RWPE1 (cell line): ENCODE measurements at regions not wholly inside any gene's neighbourhood (a gene's known extent, or its start where the extent isn't known, plus 50 kb on each side); places are given as distances from the start of the nearest gene placed in this dataset.

Experiments
- CTCF ChIA-PET: fragments of 350-600 bp; sonication (Branson Sonifier 250); formaldehyde crosslinking; extraction: SDS; loops from one replicate; lab custom pipeline; 2021; lab: Yijun Ruan, JAX
- POLR2A ChIA-PET: fragments of 400-600 bp; formaldehyde crosslinking; extraction: SDS; loops from one replicate; lab custom pipeline; 2020; ENCODE audit warnings: antibody characterized with exemption; ENCODE audit not compliant: low non-redundant PET; lab: Yijun Ruan, JAX
- DNase-seq: peaks from one replicate; pipeline ENCODE4 v3.0.0; 2012; ENCODE audit warnings: low spot score
- H3K27ac ChIP-seq: fragments of 450-650 bp; 2 replicates; pipeline ENCODE4 v1.5.1; 2017
- TF ChIP-seq, protein P1 (sequence below): fragments of 450-650 bp; conservative IDR thresholded peaks from 2 replicates; pipeline ENCODE4 v1.5.1; 2017; ENCODE audit warnings: low read depth, mild to moderate bottlenecking

GRCh38 chr5:124079062-124079461 lies 567.1 kb downstream of the CSNK1G3 start:
- DNase-seq, result no peak
- TF ChIP-seq, protein P1, sequence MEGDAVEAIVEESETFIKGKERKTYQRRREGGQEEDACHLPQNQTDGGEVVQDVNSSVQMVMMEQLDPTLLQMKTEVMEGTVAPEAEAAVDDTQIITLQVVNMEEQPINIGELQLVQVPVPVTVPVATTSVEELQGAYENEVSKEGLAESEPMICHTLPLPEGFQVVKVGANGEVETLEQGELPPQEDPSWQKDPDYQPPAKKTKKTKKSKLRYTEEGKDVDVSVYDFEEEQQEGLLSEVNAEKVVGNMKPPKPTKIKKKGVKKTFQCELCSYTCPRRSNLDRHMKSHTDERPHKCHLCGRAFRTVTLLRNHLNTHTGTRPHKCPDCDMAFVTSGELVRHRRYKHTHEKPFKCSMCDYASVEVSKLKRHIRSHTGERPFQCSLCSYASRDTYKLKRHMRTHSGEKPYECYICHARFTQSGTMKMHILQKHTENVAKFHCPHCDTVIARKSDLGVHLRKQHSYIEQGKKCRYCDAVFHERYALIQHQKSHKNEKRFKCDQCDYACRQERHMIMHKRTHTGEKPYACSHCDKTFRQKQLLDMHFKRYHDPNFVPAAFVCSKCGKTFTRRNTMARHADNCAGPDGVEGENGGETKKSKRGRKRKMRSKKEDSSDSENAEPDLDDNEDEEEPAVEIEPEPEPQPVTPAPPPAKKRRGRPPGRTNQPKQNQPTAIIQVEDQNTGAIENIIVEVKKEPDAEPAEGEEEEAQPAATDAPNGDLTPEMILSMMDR, result no peak
- ChIA-PET POLR2A (no interaction called here), CTCF (interaction anchor here (0.7 kb wide), 1 partner anchor 43 kb away, joined by 4 read pairs; no protein-coding TSS in a partner anchor)
- H3K27ac ChIP-seq, result no peak overlapping the region

GRCh38 chr5:124074500-124074899 lies 562.5 kb downstream of the CSNK1G3 start:
- TF ChIP-seq, protein P1, result no peak
- DNase-seq, result no peak
- no peak overlapping the region for H3K27ac ChIP-seq
- CTCF ChIA-PET, result no interaction called here
- POLR2A ChIA-PET, result no interaction called here

DNA sequence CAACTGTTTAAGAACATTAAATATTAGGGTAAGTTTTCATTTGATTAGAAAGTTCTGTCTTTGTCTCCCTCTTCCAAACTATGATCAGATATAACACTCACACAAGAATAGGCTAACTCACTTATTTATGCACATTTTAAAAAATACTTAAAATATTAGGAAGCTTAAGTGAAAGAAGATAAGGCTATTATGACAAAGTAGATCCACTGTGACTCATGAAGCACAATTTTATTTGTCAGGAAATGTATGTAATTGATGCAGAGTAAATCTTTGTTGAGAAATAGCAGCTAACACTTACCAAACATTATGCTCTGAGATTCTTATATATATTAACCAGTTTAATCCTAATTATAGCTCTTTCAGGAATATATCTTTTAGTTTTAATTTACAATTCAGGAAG lies 560.6 kb downstream of the CSNK1G3 start:
- CTCF ChIA-PET, result interaction anchor here (0.7 kb wide), 1 partner anchor 1883 kb away, joined by 4 read pairs; no protein-coding TSS in a partner anchor
- TF ChIP-seq, protein P1, result no peak
- DNase-seq, result no peak
- no peak overlapping the region for H3K27ac ChIP-seq
- POLR2A ChIA-PET, result no interaction called here

- POLR2A ChIA-PET, result no interaction called here
- no peak for DNase-seq
- CTCF ChIA-PET, result interaction anchor here (0.7 kb wide), 1 partner anchor 96 kb away, joined by 4 read pairs; no protein-coding TSS in a partner anchor
- H3K27ac ChIP-seq, result no peak overlapping the region
- TF ChIP-seq, protein P1, result no peak
Observed at GRCh38 chr5:124071039-124071438, 559.1 kb downstream of the CSNK1G3 start.

GRCh38 chr5:124065508-124065907 lies 553.5 kb downstream of the CSNK1G3 start:
- no peak overlapping the region for H3K27ac ChIP-seq
- ChIA-PET CTCF (no interaction called here), POLR2A (no interaction called here)
- no peak for DNase-seq
- TF ChIP-seq, protein P1, result no peak

- POLR2A ChIA-PET, result no interaction called here
- no peak overlapping the region for H3K27ac ChIP-seq
- TF ChIP-seq, protein P1, result no peak
- DNase-seq, result no peak
- CTCF ChIA-PET, result no interaction called here
Observed at GRCh38 chr5:124064956-124065355, 553.0 kb downstream of the CSNK1G3 start.
